Astrocyte (in vitro differentiated cells and primary cell): ENCODE measurements at regions not wholly inside any gene's neighbourhood (a gene's known extent, or its start where the extent isn't known, plus 50 kb on each side); places are given as distances from the start of the nearest gene placed in this dataset.
A peak's percentile ranks its signal among the peaks of the same experiment; 100 is the strongest.

Source experiments
- DNase-seq: peaks from one replicate; pipeline ENCODE4 v3.0.0-alpha.2; 2010; ENCODE audit warnings: low read depth
- FAIRE-seq: peaks from 2 replicates; lab custom pipeline; 2011; peaks lifted over from hg19 to GRCh38; lab: Jason Lieb, UNC
- H2AFZ ChIP-seq: 2 replicates; pipeline ENCODE4 v1.6.0; 2012; ENCODE audit warnings: low read depth, low read length, inconsistent platforms
- H3K27ac ChIP-seq: 2 replicates; pipeline ENCODE4 v1.5.1; 2011; ENCODE audit warnings: low read depth, low read length, inconsistent platforms
- H3K27me3 ChIP-seq: 2 replicates; pipeline ENCODE4 v1.6.0; 2011; ENCODE audit warnings: low read length, inconsistent platforms; ENCODE audit not compliant: insufficient read depth
- H3K36me3 ChIP-seq: 2 replicates; pipeline ENCODE4 v1.5.1; 2011; ENCODE audit warnings: low read length, inconsistent platforms; ENCODE audit not compliant: insufficient read depth
- H3K4me1 ChIP-seq: 2 replicates; pipeline ENCODE4 v1.5.1; 2011; ENCODE audit warnings: low read length, inconsistent platforms; ENCODE audit not compliant: insufficient read depth
- H3K4me2 ChIP-seq: 2 replicates; pipeline ENCODE4 v1.6.0; 2012; ENCODE audit warnings: low read length, inconsistent platforms
- H3K4me3 ChIP-seq: 2 replicates; pipeline ENCODE4 v1.5.1; 2011; ENCODE audit warnings: low read depth, mild to moderate bottlenecking, low read length, inconsistent platforms; ENCODE audit not compliant: insufficient read depth
- H3K79me2 ChIP-seq: 2 replicates; pipeline ENCODE4 v1.6.0; 2012; ENCODE audit warnings: mild to moderate bottlenecking, low read length, inconsistent platforms; ENCODE audit not compliant: insufficient read depth
- H3K9ac ChIP-seq: 2 replicates; pipeline ENCODE4 v1.6.0; 2012; ENCODE audit warnings: mild to moderate bottlenecking, low read length, inconsistent platforms
- H3K9me3 ChIP-seq: 2 replicates; pipeline ENCODE4 v1.5.1; 2012; ENCODE audit warnings: low read depth, mild to moderate bottlenecking, low read length, inconsistent platforms; ENCODE audit not compliant: insufficient read depth
- H4K20me1 ChIP-seq: 2 replicates; pipeline ENCODE4 v1.6.0; 2012; ENCODE audit warnings: low read length, inconsistent platforms; ENCODE audit not compliant: insufficient read depth
- H3K27ac Mint-ChIP-seq: one replicate; pipeline ENCODE4 v1.8.0; 2021; ENCODE audit warnings: mild to moderate bottlenecking, mixed read lengths; ENCODE audit not compliant: unreplicated experiment
- H3K27me3 Mint-ChIP-seq: one replicate; pipeline ENCODE4 v1.8.0; 2021; ENCODE audit warnings: low read depth, mixed read lengths; ENCODE audit not compliant: unreplicated experiment
- H3K36me3 Mint-ChIP-seq: one replicate; pipeline ENCODE4 v1.8.0; 2021; ENCODE audit warnings: low read depth, mixed read lengths; ENCODE audit not compliant: unreplicated experiment
- H3K4me1 Mint-ChIP-seq: one replicate; pipeline ENCODE4 v1.8.0; 2021; ENCODE audit warnings: low read depth, mixed read lengths; ENCODE audit not compliant: unreplicated experiment
- H3K4me3 Mint-ChIP-seq: one replicate; pipeline ENCODE4 v1.8.0; 2021; ENCODE audit warnings: mild to moderate bottlenecking, moderate library complexity, mixed read lengths; ENCODE audit not compliant: unreplicated experiment
- H3K9me3 Mint-ChIP-seq: one replicate; pipeline ENCODE4 v1.8.0; 2021; ENCODE audit warnings: mild to moderate bottlenecking, mixed read lengths; ENCODE audit not compliant: unreplicated experiment
- CTCF ChIP-seq: IDR thresholded peaks from 2 replicates; pipeline ENCODE4 v1.5.1; 2011; ENCODE audit warnings: low read depth, mild to moderate bottlenecking, inconsistent platforms, low read length, moderate library complexity; ENCODE audit not compliant: insufficient read depth
- EZH2 ChIP-seq: IDR thresholded peaks from 2 replicates; pipeline ENCODE4 v1.6.1; 2012; ENCODE audit warnings: mild to moderate bottlenecking, low read length, inconsistent platforms; ENCODE audit not compliant: insufficient read depth

DNA sequence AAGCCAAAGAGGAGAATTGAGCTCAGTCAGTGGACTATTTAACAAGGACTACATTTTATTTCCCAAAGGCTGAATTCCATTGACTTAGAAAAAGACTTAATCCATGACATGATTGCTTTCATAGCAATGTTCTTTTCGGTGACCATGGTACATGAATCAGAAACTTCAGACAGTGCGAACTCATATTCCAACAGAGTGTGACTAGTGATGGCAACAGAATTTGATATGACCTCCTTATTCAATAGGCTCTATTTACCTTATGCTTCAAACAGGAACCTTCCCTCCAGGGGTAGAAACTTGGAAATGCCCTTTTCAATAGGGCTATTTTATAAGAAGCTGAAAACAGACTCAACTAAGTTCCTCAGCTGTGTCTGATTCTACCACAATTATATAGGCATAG is 191.9 kb downstream of the RND3 start:
- Mint-ChIP-seq H3K9me3 (no peaks in the 10 kb centered on the region), H3K4me1 (peaks cover 5% of the 10 kb centered on the region), H3K4me3 (no peak overlapping the region), H3K27me3 (no peaks in the 10 kb centered on the region), H3K27ac (no peak overlapping the region), H3K36me3 (no peaks in the 10 kb centered on the region)
- no peaks in the 10 kb centered on the region for H3K27me3 ChIP-seq
- no peaks in the 10 kb centered on the region for H3K9me3 ChIP-seq
- no peaks in the 10 kb centered on the region for H3K36me3 ChIP-seq
- peaks cover 4% of the 10 kb centered on the region for H3K4me1 ChIP-seq
- DNase-seq (no peak), FAIRE-seq (no peak)
- H3K9ac ChIP-seq: no peak overlapping the region
- no peak for TF ChIP-seq EZH2
- TF ChIP-seq CTCF: no peak
- no peaks in the 10 kb centered on the region for H4K20me1 ChIP-seq
- H3K4me3 ChIP-seq: no peak overlapping the region
- H3K27ac ChIP-seq: no peak overlapping the region
- no peaks in the 10 kb centered on the region for H3K79me2 ChIP-seq
- no peak overlapping the region for H3K4me2 ChIP-seq
- H2AFZ ChIP-seq: no peak overlapping the region

GRCh38 chr2:150293771-150294170 is 193.7 kb downstream of the RND3 start:
- Mint-ChIP-seq H3K4me3 (no peak overlapping the region), H3K27ac (peak overlapping the region; percentile 44), H3K9me3 (no peaks in the 10 kb centered on the region), H3K36me3 (no peaks in the 10 kb centered on the region), H3K27me3 (no peaks in the 10 kb centered on the region), H3K4me1 (peaks cover 5% of the 10 kb centered on the region)
- no peak overlapping the region for H2AFZ ChIP-seq
- no peaks in the 10 kb centered on the region for H3K36me3 ChIP-seq
- no peak for TF ChIP-seq CTCF
- no peak for TF ChIP-seq EZH2
- FAIRE-seq (no peak), DNase-seq (no peak)
- peaks cover 4% of the 10 kb centered on the region for H3K4me1 ChIP-seq
- H3K9me3 ChIP-seq: no peaks in the 10 kb centered on the region
- no peak overlapping the region for H3K9ac ChIP-seq
- no peaks in the 10 kb centered on the region for H4K20me1 ChIP-seq
- no peaks in the 10 kb centered on the region for H3K79me2 ChIP-seq
- no peak overlapping the region for H3K4me3 ChIP-seq
- H3K27me3 ChIP-seq: no peaks in the 10 kb centered on the region
- no peak overlapping the region for H3K27ac ChIP-seq
- H3K4me2 ChIP-seq: no peak overlapping the region

DNA sequence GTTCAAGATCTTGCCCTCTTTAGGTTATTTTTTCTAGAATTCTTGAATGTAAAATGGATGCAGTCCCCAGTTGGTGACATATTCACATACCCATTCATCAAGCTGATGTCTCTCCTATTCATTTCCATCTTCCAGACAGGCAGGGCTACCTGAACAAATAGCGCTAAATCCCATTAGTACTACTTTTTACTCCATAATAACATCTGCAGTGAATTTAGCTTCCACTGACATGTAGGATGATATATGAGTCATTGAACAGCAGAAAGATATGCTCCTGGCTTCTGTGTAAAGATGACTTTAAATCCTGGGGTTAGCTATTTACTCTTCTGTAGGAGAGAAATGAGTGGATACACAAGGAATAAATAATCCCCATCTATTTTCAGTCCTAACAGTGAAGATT is 194.7 kb downstream of the RND3 start:
- H3K9me3 ChIP-seq: no peaks in the 10 kb centered on the region
- no peaks in the 10 kb centered on the region for H3K27me3 ChIP-seq
- TF ChIP-seq CTCF (no peak), EZH2 (no peak)
- no peak overlapping the region for H3K27ac ChIP-seq
- H3K4me1 ChIP-seq: peaks cover 4% of the 10 kb centered on the region
- H3K9me3 Mint-ChIP-seq: no peaks in the 10 kb centered on the region
- no peak overlapping the region for H3K4me3 ChIP-seq
- peaks cover 5% of the 10 kb centered on the region for H3K4me1 Mint-ChIP-seq
- H3K27ac Mint-ChIP-seq: no peak overlapping the region
- H2AFZ ChIP-seq: no peak overlapping the region
- H3K4me3 Mint-ChIP-seq: no peak overlapping the region
- FAIRE-seq: no peak
- no peaks in the 10 kb centered on the region for H3K36me3 ChIP-seq
- H3K79me2 ChIP-seq: no peaks in the 10 kb centered on the region
- no peak overlapping the region for H3K9ac ChIP-seq
- no peaks in the 10 kb centered on the region for H3K27me3 Mint-ChIP-seq
- peak; percentile 32 for DNase-seq
- no peaks in the 10 kb centered on the region for H3K36me3 Mint-ChIP-seq
- H3K4me2 ChIP-seq: no peak overlapping the region
- H4K20me1 ChIP-seq: no peaks in the 10 kb centered on the region
